ENCODE measurements at regions not wholly inside any gene's neighbourhood (a gene's known extent, or its start where the extent isn't known, plus 50 kb on each side); places are given as distances from the start of the nearest gene placed in this dataset.

GRCh38 chr9:89781838-89782540 lies 177.2 kb downstream of the GADD45G start:
- DNase-seq (ENCODE audit: low read depth, low spot score) (peak; percentile 72), ATAC-seq (peak; percentile 96), FAIRE-seq (peak; percentile 31)
- no peak overlapping the region for H3K4me2 ChIP-seq (ENCODE audit: control insufficient read depth, insufficient read depth)
- POLR2A ChIA-PET = interaction anchor here (0.6 kb wide), 1 partner anchor 66 kb away, joined by 5 read pairs; no protein-coding TSS in a partner anchor
- intact Hi-C loops (cut with micrococcal nuclease; ENCODE audit: unreplicated experiment) = no loop called here
- no peaks in the 10 kb centered on the region for H3K9me3 ChIP-seq (replicated peaks; ENCODE audit: control insufficient read depth, insufficient read depth, low read length)
- no peak overlapping the region for H3K27ac ChIP-seq (ENCODE audit: control insufficient read depth, insufficient read depth)
- no peak overlapping the region for H3K9ac ChIP-seq (ENCODE audit: control insufficient read depth, insufficient read depth, low read length)
- SMC1A ChIA-PET (ENCODE audit: uncharacterized antibody, unreplicated experiment) = interaction anchor here (0.8 to 2.4 kb wide), 8 partner anchors 9 to 92 kb away, joined by 3 to 13 read pairs (median 3); no protein-coding TSS in a partner anchor
- RAD21 ChIA-PET (ENCODE audit: unreplicated experiment) = interaction anchor here (1.1 to 1.3 kb wide), 6 partner anchors 28 to 118 kb away, joined by 3 to 6 read pairs (median 4); no protein-coding TSS in a partner anchor
- WGBS (ENCODE audit: insufficient coverage, insufficient replicate concordance, low lambda C conversion rate, missing lambda C conversion rate) = 4% methylated on average over 5 of the region's 5 CpGs
- H3K4me3 ChIP-seq = no peak overlapping the region
- BruUV-seq (replicated peaks) = no TSS peak
- no peaks in the 10 kb centered on the region for H4K20me1 ChIP-seq (ENCODE audit: control insufficient read depth, insufficient read depth)
- in situ Hi-C loops (cut with MboI) = no loop called here
- H3K79me2 ChIP-seq (ENCODE audit: control insufficient read depth, insufficient read depth, low read length) = no peaks in the 10 kb centered on the region
- H3K4me1 ChIP-seq (ENCODE audit: control insufficient read depth, insufficient read depth, low read length) = no peaks in the 10 kb centered on the region; the same call in 1 of the 2 replicates
- CTCF ChIA-PET = interaction anchor here (1.0 to 1.7 kb wide), 5 partner anchors 12 to 182 kb away, joined by 3 to 5 read pairs (median 3); no protein-coding TSS in a partner anchor
- no peak overlapping the region for H2AFZ ChIP-seq (ENCODE audit: control insufficient read depth, low read depth, low read length)
- H3K36me3 ChIP-seq (ENCODE audit: control insufficient read depth in 2 of 2, insufficient read depth in 2 of 2, low read length in 1 of 2) = no peaks in the 10 kb centered on the region
- H3K27me3 ChIP-seq (replicated peaks in 1 of 2; ENCODE audit: control insufficient read depth in 2 of 2, insufficient read depth in 2 of 2, low read length in 1 of 2) = no peaks in the 10 kb centered on the region
- TF ChIP-seq USF2 (IDR thresholded peaks at IDR 0.05; ENCODE audit: borderline replicate concordance, low read depth, low read length) (no peak), SMC3 (IDR thresholded peaks at IDR 0.05; ENCODE audit: borderline replicate concordance, low read length) (no peak), HDAC2 (IDR thresholded peaks at IDR 0.05) (no peak), ZBED1 (IDR thresholded peaks at IDR 0.05; ENCODE audit: borderline replicate concordance) (no peak), PBX3 (IDR thresholded peaks at IDR 0.05; ENCODE audit: insufficient replicate concordance, low read depth, low read length) (no peak), CREM (IDR thresholded peaks at IDR 0.05; ENCODE audit: low read depth) (no peak), MEF2B (IDR thresholded peaks at IDR 0.05; ENCODE audit: partially characterized antibody, poor library complexity, severe bottlenecking) (peak; percentile 26), RCOR1 (conservative IDR thresholded peaks at IDR 0.05; ENCODE audit: low read depth, low read length) (no peak), E2F8 (IDR thresholded peaks at IDR 0.05; ENCODE audit: low read depth, partially characterized antibody) (no peak), ATF7 (IDR thresholded peaks at IDR 0.05; ENCODE audit: low read depth) (no peak), BACH1 (IDR thresholded peaks at IDR 0.05; ENCODE audit: borderline replicate concordance) (no peak), SMARCA5 (IDR thresholded peaks at IDR 0.05) (0 out of 2 replicates have a peak, but pooled peaks have one; percentile 24), IKZF1 (conservative IDR thresholded peaks at IDR 0.05) (peak; percentile 49), STAT1 (conservative IDR thresholded peaks at IDR 0.05) (no peak), NR2F1 (conservative IDR thresholded peaks at IDR 0.05) (no peak), RAD21 (IDR thresholded peaks at IDR 0.05; ENCODE audit: insufficient read depth, low read depth, low read length) (no peak), NFYB (IDR thresholded peaks at IDR 0.05; ENCODE audit: insufficient read depth, low read depth, low read length) (no peak), CTCF (IDR thresholded peaks at IDR 0.05 in 2 of 3, conservative IDR thresholded peaks at IDR 0.05 in 1 of 3; ENCODE audit: control insufficient read depth in 2 of 3, extremely low read depth in 1 of 3, insufficient read depth in 1 of 3, low read depth in 3 of 3, low read length in 3 of 3) (no peak)
